ENCODE measurements at regions not wholly inside any gene's neighbourhood (a gene's known extent, or its start where the extent isn't known, plus 50 kb on each side); places are given as distances from the start of the nearest gene placed in this dataset.

- no peak for TF ChIP-seq EZH2 (IDR thresholded peaks at IDR 0.05; ENCODE audit: borderline replicate concordance, insufficient read depth, low read depth, low read length, poor library complexity, severe bottlenecking)
- Mint-ChIP-seq H3K4me3 (no peak overlapping the region), H3K27ac (no peak overlapping the region), H3K27me3 (peaks cover 13% of the 10 kb centered on the region), H3K4me1 (peaks cover 3% of the 10 kb centered on the region), H3K9me3 (ENCODE audit: insufficient read depth) (peaks cover 3% of the 10 kb centered on the region)
- WGBS (ENCODE audit: insufficient coverage) = no CpG with 5 or more reads among the region's 4 CpGs
- Histone ChIP-seq H3K79me2 (ENCODE audit: control insufficient read depth, insufficient read depth, low read length) (no peaks in the 10 kb centered on the region), H3K4me2 (replicated peaks; ENCODE audit: low read depth, low read length, poor library complexity, severe bottlenecking) (no peak overlapping the region), H3K27me3 (replicated peaks in 1 of 4; ENCODE audit: control extremely low read depth in 1 of 4, control insufficient read depth in 3 of 4, insufficient read depth in 4 of 4, low read length in 3 of 4) (no peaks in the 10 kb centered on the region), H4K20me1 (ENCODE audit: control insufficient read depth, insufficient read depth, low read length, poor library complexity, severe bottlenecking) (no peaks in the 10 kb centered on the region), H3K4me1 (ENCODE audit: control insufficient read depth in 2 of 2, insufficient read depth in 2 of 2, low read length in 2 of 2) (no peaks in the 10 kb centered on the region), H2AFZ (ENCODE audit: insufficient read depth, low read depth, low read length, poor library complexity, severe bottlenecking) (peak overlapping the region; percentile 17), H3K27ac (ENCODE audit: low read length in 2 of 2) (no peak overlapping the region), H3K4me3 (ENCODE audit: control extremely low read depth in 1 of 5, extremely low read depth in 1 of 5, insufficient read depth in 1 of 5, low read depth in 2 of 5, low read length in 4 of 5) (no peak overlapping the region), H3K9me3 (ENCODE audit: control extremely low read depth in 1 of 3, control insufficient read depth in 2 of 3, insufficient read depth in 1 of 3, low read length in 2 of 3) (no peaks in the 10 kb centered on the region), H3K9ac (ENCODE audit: low read length) (no peak overlapping the region), H3K36me3 (replicated peaks in 1 of 2; ENCODE audit: control extremely low read depth in 1 of 2, control insufficient read depth in 1 of 2, extremely low read depth in 1 of 2, insufficient read depth in 2 of 2, low read length in 1 of 2) (no peaks in the 10 kb centered on the region)
- DNase-seq = no peak
- intact Hi-C loops (cut with micrococcal nuclease) = no loop called here
- POLR2A ChIA-PET = no interaction called here
- no peak for ATAC-seq (ENCODE audit: low read depth)
- CTCF ChIA-PET = no interaction called here
Observed at GRCh38 chr5:68884144-68884754, 209.6 kb upstream of the SLC30A5 start.

GRCh38 chr5:68884883-68885282 is 208.9 kb upstream of the SLC30A5 start:
- H2AFZ ChIP-seq (ENCODE audit: insufficient read depth, low read depth, low read length, poor library complexity, severe bottlenecking) = no peak overlapping the region
- Mint-ChIP-seq H3K9me3 (ENCODE audit: insufficient read depth) (peaks cover 3% of the 10 kb centered on the region), H3K27ac (no peak overlapping the region), H3K27me3 (peaks cover 13% of the 10 kb centered on the region), H3K4me3 (no peak overlapping the region), H3K4me1 (peaks cover 3% of the 10 kb centered on the region)
- DNase-seq (no peak), ATAC-seq (ENCODE audit: low read depth) (no peak)
- POLR2A ChIA-PET = no interaction called here
- no peaks in the 10 kb centered on the region for H4K20me1 ChIP-seq (ENCODE audit: control insufficient read depth, insufficient read depth, low read length, poor library complexity, severe bottlenecking)
- CTCF ChIA-PET = no interaction called here
- H3K4me3 ChIP-seq (ENCODE audit: control extremely low read depth in 1 of 5, extremely low read depth in 1 of 5, insufficient read depth in 1 of 5, low read depth in 2 of 5, low read length in 4 of 5) = no peak overlapping the region
- TF ChIP-seq EZH2 (IDR thresholded peaks at IDR 0.05; ENCODE audit: borderline replicate concordance, insufficient read depth, low read depth, low read length, poor library complexity, severe bottlenecking) (no peak), CTCF (IDR thresholded peaks at IDR 0.05) (peak; percentile 33)
- H3K27me3 ChIP-seq (replicated peaks in 1 of 4; ENCODE audit: control extremely low read depth in 1 of 4, control insufficient read depth in 3 of 4, insufficient read depth in 4 of 4, low read length in 3 of 4) = no peaks in the 10 kb centered on the region
- no peaks in the 10 kb centered on the region for H3K79me2 ChIP-seq (ENCODE audit: control insufficient read depth, insufficient read depth, low read length)
- H3K36me3 ChIP-seq (replicated peaks in 1 of 2; ENCODE audit: control extremely low read depth in 1 of 2, control insufficient read depth in 1 of 2, extremely low read depth in 1 of 2, insufficient read depth in 2 of 2, low read length in 1 of 2) = no peaks in the 10 kb centered on the region
- H3K4me2 ChIP-seq (replicated peaks; ENCODE audit: low read depth, low read length, poor library complexity, severe bottlenecking) = no peak overlapping the region
- intact Hi-C loops (cut with micrococcal nuclease) = no loop called here
- no peaks in the 10 kb centered on the region for H3K9me3 ChIP-seq (ENCODE audit: control extremely low read depth in 1 of 3, control insufficient read depth in 2 of 3, insufficient read depth in 1 of 3, low read length in 2 of 3)
- H3K27ac ChIP-seq (ENCODE audit: low read length in 2 of 2) = no peak overlapping the region
- no peaks in the 10 kb centered on the region for H3K4me1 ChIP-seq (ENCODE audit: control insufficient read depth in 2 of 2, insufficient read depth in 2 of 2, low read length in 2 of 2)
- H3K9ac ChIP-seq (ENCODE audit: low read length) = no peak overlapping the region
